Mesothelial cell of epicardium (in vitro differentiated cells): ENCODE measurements at regions not wholly inside any gene's neighbourhood (a gene's known extent, or its start where the extent isn't known, plus 50 kb on each side); places are given as distances from the start of the nearest gene placed in this dataset.

Source experiments
- DNase-seq, 2 experiments: peaks; one replicate each; pipeline ENCODE4 v3.0.0; 2021; ENCODE audit warnings: low spot score in 2 of 2; ENCODE audit not compliant: unreplicated experiment in 2 of 2
- H3K27ac Mint-ChIP-seq: 2 replicates; pipeline ENCODE4 v1.8.0; 2021; ENCODE audit warnings: mixed read lengths
- H3K27me3 Mint-ChIP-seq: 2 replicates; pipeline ENCODE4 v1.8.0; 2021; ENCODE audit warnings: low read depth, mixed read lengths
- H3K36me3 Mint-ChIP-seq: 2 replicates; pipeline ENCODE4 v1.8.0; 2021; ENCODE audit warnings: mixed read lengths
- H3K4me1 Mint-ChIP-seq: 2 replicates; pipeline ENCODE4 v1.8.0; 2021; ENCODE audit warnings: mixed read lengths
- H3K4me3 Mint-ChIP-seq: 2 replicates; pipeline ENCODE4 v1.8.0; 2021; ENCODE audit warnings: mild to moderate bottlenecking, moderate library complexity, mixed read lengths
- H3K9me3 Mint-ChIP-seq: 2 replicates; pipeline ENCODE4 v1.8.0; 2021; ENCODE audit warnings: mixed read lengths
- CTCF ChIP-seq: fragments of 200-600 bp; sonication (generic); IDR thresholded peaks from one replicate; pipeline ENCODE4 v1.5.0; 2021; ENCODE audit warnings: antibody characterized with exemption; ENCODE audit not compliant: unreplicated experiment

DNA sequence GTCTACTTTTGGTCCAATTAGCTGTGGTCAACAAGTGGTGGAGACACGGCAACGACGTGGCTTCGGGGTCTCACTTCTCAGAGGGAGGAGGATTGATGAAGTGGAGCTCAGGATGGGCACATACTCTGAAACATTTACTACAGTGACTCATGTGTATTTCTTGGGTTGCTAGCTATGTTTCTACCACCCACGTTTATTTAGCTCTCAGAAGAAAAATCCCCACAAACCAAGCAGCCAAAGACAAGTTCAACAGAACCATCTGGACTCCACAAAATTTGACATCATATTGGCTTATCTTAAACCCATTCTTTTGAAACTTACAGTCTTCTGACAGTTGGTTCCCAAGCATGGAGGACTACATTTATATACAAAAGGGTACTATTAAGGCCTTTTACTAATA, 158.0 kb downstream of the CBLL2 start:
- Mint-ChIP-seq H3K4me3 (no peak overlapping the region), H3K4me1 (peaks cover 3% of the 10 kb centered on the region), H3K9me3 (peaks cover 52% of the 10 kb centered on the region), H3K27ac (no peak overlapping the region), H3K27me3 (no peaks in the 10 kb centered on the region), H3K36me3 (peaks cover 4% of the 10 kb centered on the region)
- no peak for TF ChIP-seq CTCF
- DNase-seq: no peak

DNA sequence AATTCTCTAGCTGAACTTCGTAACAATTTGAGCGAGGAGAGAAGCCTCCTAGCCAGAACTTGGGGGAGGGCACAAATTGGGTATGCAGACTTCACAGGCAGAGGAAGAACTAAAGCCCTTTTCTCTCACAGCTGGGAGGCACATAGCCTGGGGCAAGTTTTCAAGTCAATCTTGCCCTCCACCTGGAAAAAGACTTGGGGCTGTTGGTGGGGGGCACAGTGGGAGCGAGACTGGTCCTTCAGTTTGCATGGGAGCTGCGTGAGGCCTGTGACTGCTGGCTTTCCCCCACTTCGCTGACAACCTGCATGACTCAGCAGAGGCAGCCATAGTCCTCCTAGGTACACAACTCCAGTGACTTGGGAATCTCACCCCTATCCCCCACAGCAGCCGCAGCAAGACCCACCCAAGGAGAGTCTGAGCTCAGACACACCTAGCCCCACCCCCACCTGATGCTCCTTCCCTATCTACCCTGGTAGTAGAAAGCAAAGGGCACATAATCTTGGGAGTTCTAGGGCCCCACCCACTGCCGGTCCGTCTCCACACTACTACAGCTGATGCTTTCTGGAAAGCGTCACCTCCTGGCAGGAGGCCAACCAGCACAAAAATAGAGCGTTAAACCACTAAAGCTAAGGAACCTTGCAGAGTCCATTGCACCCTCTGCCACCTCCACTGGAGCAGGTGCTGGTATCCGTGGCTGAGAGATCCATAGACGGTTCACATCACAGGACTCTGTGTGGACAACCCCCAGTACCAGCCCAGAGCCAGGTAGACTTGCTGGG, 160.8 kb downstream of the CBLL2 start:
- Mint-ChIP-seq H3K4me1 (peaks cover 3% of the 10 kb centered on the region), H3K27ac (no peak overlapping the region)
- DNase-seq: no peak

DNA sequence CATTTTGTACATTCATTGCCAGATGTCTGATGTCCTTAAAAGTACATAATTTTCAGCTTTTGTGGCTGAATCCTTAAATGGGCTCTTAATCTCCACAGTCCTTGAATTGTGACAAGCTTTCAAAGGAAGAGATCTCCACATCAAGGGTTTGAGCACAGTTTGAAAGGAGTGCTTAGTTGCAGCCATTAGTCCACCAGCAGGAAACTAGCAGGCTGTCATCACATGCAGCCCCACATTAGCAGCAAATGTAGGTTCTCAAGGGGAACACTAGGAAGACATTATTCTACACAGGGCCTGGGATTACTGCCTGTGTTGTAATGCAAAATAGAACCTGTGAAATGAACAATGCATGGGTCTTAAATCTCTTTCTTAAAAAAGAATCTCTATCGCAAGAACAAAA, 173.2 kb downstream of the CBLL2 start:
- no peak for TF ChIP-seq CTCF
- no peaks in the 10 kb centered on the region for H3K36me3 Mint-ChIP-seq
- no peak for DNase-seq
- H3K4me3 Mint-ChIP-seq: no peak overlapping the region
- H3K27me3 Mint-ChIP-seq: no peaks in the 10 kb centered on the region
- H3K9me3 Mint-ChIP-seq: peaks cover 47% of the 10 kb centered on the region
- no peaks in the 10 kb centered on the region for H3K4me1 Mint-ChIP-seq
- H3K27ac Mint-ChIP-seq: no peak overlapping the region

More for the DNA sequence above, 160.8 kb downstream of the CBLL2 start:
- no peak for TF ChIP-seq CTCF
- Mint-ChIP-seq H3K9me3 (peaks cover 47% of the 10 kb centered on the region), H3K36me3 (no peaks in the 10 kb centered on the region), H3K27me3 (no peaks in the 10 kb centered on the region), H3K4me3 (no peak overlapping the region)

DNA sequence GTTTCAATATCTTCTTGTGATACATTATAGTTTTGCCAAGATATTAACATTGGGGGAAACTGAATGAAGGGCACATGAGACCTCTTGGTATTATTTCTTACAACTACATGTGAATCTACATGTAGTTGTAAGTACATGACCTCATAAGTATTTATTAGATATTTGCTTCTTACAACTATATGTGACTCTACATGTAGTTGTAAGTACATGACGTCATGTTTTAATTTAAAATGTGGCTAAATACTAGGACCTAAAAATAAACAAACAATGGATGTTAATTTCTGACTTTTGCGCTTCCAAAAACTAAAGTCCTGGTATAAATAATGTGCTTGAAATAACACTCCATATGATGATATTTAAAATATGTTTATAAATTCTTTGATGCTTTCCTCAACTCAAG, 190.2 kb downstream of the CBLL2 start:
- H3K27me3 Mint-ChIP-seq: no peaks in the 10 kb centered on the region
- peaks cover 43% of the 10 kb centered on the region for H3K9me3 Mint-ChIP-seq
- no peak for DNase-seq
- no peaks in the 10 kb centered on the region for H3K4me1 Mint-ChIP-seq
- TF ChIP-seq CTCF: no peak
- no peak overlapping the region for H3K27ac Mint-ChIP-seq
- H3K36me3 Mint-ChIP-seq: no peaks in the 10 kb centered on the region
- no peak overlapping the region for H3K4me3 Mint-ChIP-seq

GRCh38 chrX:22467571-22467970, 194.9 kb downstream of the CBLL2 start:
- TF ChIP-seq CTCF: no peak
- Mint-ChIP-seq H3K9me3 (peaks cover 28% of the 10 kb centered on the region), H3K27me3 (no peaks in the 10 kb centered on the region), H3K4me3 (no peak overlapping the region), H3K27ac (no peak overlapping the region), H3K36me3 (no peaks in the 10 kb centered on the region), H3K4me1 (no peaks in the 10 kb centered on the region)
- DNase-seq: no peak
